T-helper 17 cell (primary cell): ENCODE measurements at regions not wholly inside any gene's neighbourhood (a gene's known extent, or its start where the extent isn't known, plus 50 kb on each side); places are given as distances from the start of the nearest gene placed in this dataset.

Experiments used
- ATAC-seq: fragments of 150-1000 bp; cut with Tn5 transposase; 2 replicates; pipeline ENCODE4 v1.10.0; 2021; ENCODE audit warnings: mild to moderate bottlenecking, moderate library complexity
- DNase-seq, 3 donors: peaks; one replicate each; pipeline versions ENCODE4 v3.0.0 to v3.0.0-alpha.2; 2020 to 2021
- H3K9me3 ChIP-seq: one replicate; pipeline ENCODE4 v1.7.0; 2013; ENCODE audit warnings: low read length, mild to moderate bottlenecking; ENCODE audit not compliant: control insufficient read depth, poor library complexity, severe bottlenecking
- H3K27ac Mint-ChIP-seq: one replicate; pipeline ENCODE4 v1.8.0; 2022; ENCODE audit warnings: mild to moderate bottlenecking, moderate library complexity, mixed read lengths
- H3K27me3 Mint-ChIP-seq: one replicate; pipeline ENCODE4 v1.8.0; 2022; ENCODE audit warnings: mixed read lengths
- H3K36me3 Mint-ChIP-seq: one replicate; pipeline ENCODE4 v1.8.0; 2022; ENCODE audit warnings: low read depth, mixed read lengths
- H3K4me1 Mint-ChIP-seq: one replicate; pipeline ENCODE4 v1.8.0; 2022; ENCODE audit warnings: mild to moderate bottlenecking, mixed read lengths
- H3K4me3 Mint-ChIP-seq: one replicate; pipeline ENCODE4 v1.8.0; 2022; ENCODE audit warnings: mild to moderate bottlenecking, moderate library complexity, mixed read lengths

GRCh38 chr3:103381296-103382079 lies 946.7 kb downstream of the ZPLD1 start:
- no peak overlapping the region for H3K27ac Mint-ChIP-seq
- H3K27me3 Mint-ChIP-seq: no peaks in the 10 kb centered on the region
- no peaks in the 10 kb centered on the region for H3K9me3 ChIP-seq
- H3K4me3 Mint-ChIP-seq: no peak overlapping the region
- no peaks in the 10 kb centered on the region for H3K4me1 Mint-ChIP-seq
- DNase-seq (no peak), ATAC-seq (no peak)
- no peaks in the 10 kb centered on the region for H3K36me3 Mint-ChIP-seq

GRCh38 chr3:103385961-103386656 lies 951.3 kb downstream of the ZPLD1 start:
- no peak overlapping the region for H3K4me3 Mint-ChIP-seq
- ATAC-seq (no peak), DNase-seq (no peak)
- no peaks in the 10 kb centered on the region for H3K4me1 Mint-ChIP-seq
- no peaks in the 10 kb centered on the region for H3K36me3 Mint-ChIP-seq
- H3K27ac Mint-ChIP-seq: no peak overlapping the region
- H3K27me3 Mint-ChIP-seq: no peaks in the 10 kb centered on the region
- no peaks in the 10 kb centered on the region for H3K9me3 ChIP-seq

- DNase-seq (no peak), ATAC-seq (no peak)
- Mint-ChIP-seq H3K27ac (no peak overlapping the region), H3K36me3 (no peaks in the 10 kb centered on the region), H3K27me3 (no peaks in the 10 kb centered on the region), H3K4me3 (no peak overlapping the region), H3K4me1 (no peaks in the 10 kb centered on the region)
- no peaks in the 10 kb centered on the region for H3K9me3 ChIP-seq
Observed at GRCh38 chr3:103388214-103388613, 953.4 kb downstream of the ZPLD1 start.

- no peaks in the 10 kb centered on the region for H3K4me1 Mint-ChIP-seq
- no peaks in the 10 kb centered on the region for H3K9me3 ChIP-seq
- no peaks in the 10 kb centered on the region for H3K36me3 Mint-ChIP-seq
- no peak for DNase-seq
- H3K27me3 Mint-ChIP-seq: no peaks in the 10 kb centered on the region
- H3K27ac Mint-ChIP-seq: no peak overlapping the region
- no peak overlapping the region for H3K4me3 Mint-ChIP-seq
- no peak for ATAC-seq
Observed at GRCh38 chr3:103389356-103389755, 954.5 kb downstream of the ZPLD1 start.

GRCh38 chr3:103393395-103394186 lies 958.8 kb downstream of the ZPLD1 start:
- no peak for DNase-seq
- Mint-ChIP-seq H3K4me3 (no peak overlapping the region), H3K27ac (no peak overlapping the region), H3K27me3 (no peaks in the 10 kb centered on the region), H3K4me1 (no peaks in the 10 kb centered on the region), H3K36me3 (no peaks in the 10 kb centered on the region)
- ATAC-seq: no peak
- no peaks in the 10 kb centered on the region for H3K9me3 ChIP-seq

GRCh38 chr3:103403191-103403590 lies 968.4 kb downstream of the ZPLD1 start:
- DNase-seq (no peak), ATAC-seq (no peak)
- H3K9me3 ChIP-seq: no peaks in the 10 kb centered on the region
- no peak overlapping the region for H3K27ac Mint-ChIP-seq
- no peaks in the 10 kb centered on the region for H3K4me1 Mint-ChIP-seq
- H3K27me3 Mint-ChIP-seq: no peaks in the 10 kb centered on the region
- H3K36me3 Mint-ChIP-seq: no peaks in the 10 kb centered on the region
- H3K4me3 Mint-ChIP-seq: no peak overlapping the region

- H3K27ac Mint-ChIP-seq: no peak overlapping the region
- no peaks in the 10 kb centered on the region for H3K9me3 ChIP-seq
- no peak overlapping the region for H3K4me3 Mint-ChIP-seq
- no peaks in the 10 kb centered on the region for H3K27me3 Mint-ChIP-seq
- H3K36me3 Mint-ChIP-seq: no peaks in the 10 kb centered on the region
- no peak for ATAC-seq
- H3K4me1 Mint-ChIP-seq: no peaks in the 10 kb centered on the region
- DNase-seq: no peak
Observed at GRCh38 chr3:103406320-103406850, 971.6 kb downstream of the ZPLD1 start.

GRCh38 chr3:103410231-103410630 lies 975.4 kb downstream of the ZPLD1 start:
- no peaks in the 10 kb centered on the region for H3K27me3 Mint-ChIP-seq
- no peaks in the 10 kb centered on the region for H3K4me1 Mint-ChIP-seq
- no peak overlapping the region for H3K4me3 Mint-ChIP-seq
- H3K9me3 ChIP-seq: no peaks in the 10 kb centered on the region
- no peak overlapping the region for H3K27ac Mint-ChIP-seq
- DNase-seq (no peak), ATAC-seq (no peak)
- H3K36me3 Mint-ChIP-seq: no peaks in the 10 kb centered on the region

- H3K27me3 Mint-ChIP-seq: no peaks in the 10 kb centered on the region
- H3K9me3 ChIP-seq: no peaks in the 10 kb centered on the region
- DNase-seq: no peak
- H3K27ac Mint-ChIP-seq: no peak overlapping the region
- H3K4me3 Mint-ChIP-seq: no peak overlapping the region
- H3K4me1 Mint-ChIP-seq: no peaks in the 10 kb centered on the region
- no peaks in the 10 kb centered on the region for H3K36me3 Mint-ChIP-seq
- ATAC-seq: no peak
Observed at GRCh38 chr3:103421460-103421859, 986.6 kb downstream of the ZPLD1 start.

- no peak for DNase-seq
- H3K9me3 ChIP-seq: no peaks in the 10 kb centered on the region
- Mint-ChIP-seq H3K27me3 (no peaks in the 10 kb centered on the region), H3K4me3 (no peak overlapping the region), H3K36me3 (no peaks in the 10 kb centered on the region), H3K4me1 (no peaks in the 10 kb centered on the region), H3K27ac (no peak overlapping the region)
- no peak for ATAC-seq
Observed at GRCh38 chr3:103437883-103438282, 1003.1 kb downstream of the ZPLD1 start.

- Mint-ChIP-seq H3K27ac (no peak overlapping the region), H3K4me3 (no peak overlapping the region), H3K27me3 (no peaks in the 10 kb centered on the region), H3K36me3 (no peaks in the 10 kb centered on the region), H3K4me1 (no peaks in the 10 kb centered on the region)
- DNase-seq (no peak), ATAC-seq (no peak)
- H3K9me3 ChIP-seq: no peaks in the 10 kb centered on the region
Observed at GRCh38 chr3:103440539-103441203, 1005.9 kb downstream of the ZPLD1 start.

- ATAC-seq: no peak
- no peak for DNase-seq
- Mint-ChIP-seq H3K27ac (no peak overlapping the region), H3K36me3 (no peaks in the 10 kb centered on the region), H3K27me3 (no peaks in the 10 kb centered on the region), H3K4me3 (no peak overlapping the region), H3K4me1 (no peaks in the 10 kb centered on the region)
- no peaks in the 10 kb centered on the region for H3K9me3 ChIP-seq
Observed at GRCh38 chr3:103446953-103447629, 1012.3 kb downstream of the ZPLD1 start.
